ENCODE measurements at regions not wholly inside any gene's neighbourhood (a gene's known extent, or its start where the extent isn't known, plus 50 kb on each side); places are given as distances from the start of the nearest gene placed in this dataset.
A peak's percentile ranks its signal among the peaks of the same experiment; 100 is the strongest.

GRCh38 chr18:29171892-29172755 is 995.2 kb upstream of the CDH2 start:
- Histone ChIP-seq H3K27ac (ENCODE audit: low read depth in 1 of 2, low read length in 1 of 2) (no peak overlapping the region), H3K27me3 (ENCODE audit: control insufficient read depth in 3 of 3, insufficient read depth in 3 of 3, low read length in 2 of 3) (no peaks in the 10 kb centered on the region), H3K9ac (ENCODE audit: insufficient read depth in 1 of 2, low read length in 2 of 2) (no peak overlapping the region), H3K4me1 (ENCODE audit: control insufficient read depth in 5 of 5, insufficient read depth in 5 of 5, low read length in 5 of 5) (peaks cover 0 to 4% (median 0%) of the 10 kb centered on the region in 5 donors), H3K9me3 (ENCODE audit: control insufficient read depth in 4 of 4, insufficient read depth in 3 of 4, low read length in 3 of 4) (no peaks in the 10 kb centered on the region), H3K4me3 (no peak overlapping the region), H3K36me3 (ENCODE audit: control insufficient read depth in 4 of 4, insufficient read depth in 4 of 4, low read length in 4 of 4) (no peaks in the 10 kb centered on the region)
- 66 to 77% methylated on average over 5 of the region's 5 CpGs for WGBS, 2 donors
- ATAC-seq (ENCODE audit: insufficient read depth, low FRiP score) (no peak), DNase-seq (no peak)
- no peak for TF ChIP-seq CTCF (IDR thresholded peaks at IDR 0.05; ENCODE audit: control extremely low read depth, extremely low read depth)

GRCh38 chr18:29169599-29169998 is 992.7 kb upstream of the CDH2 start:
- TF ChIP-seq CTCF (IDR thresholded peaks at IDR 0.05; ENCODE audit: control extremely low read depth, extremely low read depth) = no peak
- Histone ChIP-seq H3K27ac (ENCODE audit: low read depth in 1 of 2, low read length in 1 of 2) (no peak overlapping the region), H3K27me3 (ENCODE audit: control insufficient read depth in 3 of 3, insufficient read depth in 3 of 3, low read length in 2 of 3) (no peaks in the 10 kb centered on the region), H3K9ac (ENCODE audit: insufficient read depth in 1 of 2, low read length in 2 of 2) (no peak overlapping the region), H3K9me3 (ENCODE audit: control insufficient read depth in 4 of 4, insufficient read depth in 3 of 4, low read length in 3 of 4) (no peaks in the 10 kb centered on the region), H3K4me3 (no peak overlapping the region), H3K36me3 (ENCODE audit: control insufficient read depth in 4 of 4, insufficient read depth in 4 of 4, low read length in 4 of 4) (no peaks in the 10 kb centered on the region), H3K4me1 (ENCODE audit: control insufficient read depth in 5 of 5, insufficient read depth in 5 of 5, low read length in 5 of 5) (peaks cover 0 to under 1% (median 0%) of the 10 kb centered on the region in 5 donors)
- DNase-seq (no peak), ATAC-seq (ENCODE audit: insufficient read depth, low FRiP score) (no peak)

- Histone ChIP-seq H3K27ac (ENCODE audit: low read depth in 1 of 2, low read length in 1 of 2) (peak overlapping the region in 1 of 2 donors; percentile 50), H3K36me3 (ENCODE audit: control insufficient read depth in 4 of 4, insufficient read depth in 4 of 4, low read length in 4 of 4) (no peaks in the 10 kb centered on the region), H3K27me3 (ENCODE audit: control insufficient read depth in 3 of 3, insufficient read depth in 3 of 3, low read length in 2 of 3) (no peaks in the 10 kb centered on the region), H3K9ac (ENCODE audit: insufficient read depth in 1 of 2, low read length in 2 of 2) (no peak overlapping the region), H3K4me1 (ENCODE audit: control insufficient read depth in 5 of 5, insufficient read depth in 5 of 5, low read length in 5 of 5) (no peaks in the 10 kb centered on the region), H3K9me3 (ENCODE audit: control insufficient read depth in 4 of 4, insufficient read depth in 3 of 4, low read length in 3 of 4) (no peaks in the 10 kb centered on the region), H3K4me3 (no peak overlapping the region)
- no peak for TF ChIP-seq CTCF (IDR thresholded peaks at IDR 0.05; ENCODE audit: control extremely low read depth, extremely low read depth)
- ATAC-seq (ENCODE audit: insufficient read depth, low FRiP score) = peak; percentile 44
- no peak for DNase-seq
- 69 to 91% methylated on average over 3 of the region's 3 CpGs for WGBS, 2 donors
These were observed 988.2 kb upstream of the CDH2 start for GRCh38 chr18:29164993-29165599.

Data from lung (tissue), 11 donors.